ENCODE measurements at regions not wholly inside any gene's neighbourhood (a gene's known extent, or its start where the extent isn't known, plus 50 kb on each side); places are given as distances from the start of the nearest gene placed in this dataset.

- TF ChIP-seq CTCF (IDR thresholded peaks at IDR 0.05) (no peak), POLR2A (IDR thresholded peaks at IDR 0.05) (no peak)
Observed at GRCh38 chr6:33885132-33886057, 81.6 kb upstream of the MLN start.
